GM12878 (cell line): ENCODE measurements at regions not wholly inside any gene's neighbourhood (a gene's known extent, or its start where the extent isn't known, plus 50 kb on each side); places are given as distances from the start of the nearest gene placed in this dataset.

ENCODE experiments used
- ATAC-seq: fragments of 200-7000 bp; cut with Tn5 transposase; 3 replicates; pipeline ENCODE4 v1.9.1; 2020; ENCODE audit warnings: mild to moderate bottlenecking, moderate library complexity
- BruUV-seq: library from RNA; stranded (reverse); fragments of 400-500 nt; replicated peaks from 2 replicates; lab custom pipeline; 2021; lab: Mats Ljungman, UMichigan
- CTCF ChIA-PET: fragments of 300-600 bp; sonication (Branson Sonifier 250); formaldehyde crosslinking; extraction: SDS; loops from one replicate; lab custom pipeline; 2021; ENCODE audit warnings: inconsistent platforms; lab: Yijun Ruan, JAX
- POLR2A ChIA-PET: fragments of 350-600 bp; formaldehyde crosslinking; extraction: SDS; loops from one replicate; lab custom pipeline; 2021; ENCODE audit warnings: inconsistent platforms; lab: Charles Lee
- RAD21 ChIA-PET: fragments of 300-600 bp; sonication (Branson Sonifier 250); formaldehyde crosslinking; loops from one replicate; lab custom pipeline; 2023; ENCODE audit warnings: antibody characterized with exemption; ENCODE audit not compliant: unreplicated experiment; lab: Charles Lee
- SMC1A ChIA-PET: fragments of 300-600 bp; sonication (Branson Sonifier 250); formaldehyde crosslinking; loops from one replicate; lab custom pipeline; 2023; ENCODE audit not compliant: unreplicated experiment, uncharacterized antibody; lab: Charles Lee
- DNase-seq: peaks from one replicate; pipeline ENCODE4 v3.0.0-alpha.2; 2011; ENCODE audit warnings: low read depth, low spot score
- FAIRE-seq: peaks from 3 replicates; lab custom pipeline; 2011; peaks lifted over from hg19 to GRCh38; lab: Jason Lieb, UNC
- H2AFZ ChIP-seq: 2 replicates; pipeline ENCODE4 v1.6.0; 2011; ENCODE audit warnings: low read depth, low read length, control low read depth; ENCODE audit not compliant: control insufficient read depth
- H3K27ac ChIP-seq: 2 replicates; pipeline ENCODE4 v1.5.1; 2011; ENCODE audit warnings: control low read depth; ENCODE audit not compliant: control insufficient read depth, insufficient read depth
- H3K27me3 ChIP-seq, 2 experiments: replicated peaks in 1 of 2; 2 replicates each; pipeline versions ENCODE4 v1.6.0 to v1.6.1; 2011; ENCODE audit warnings: low read length in 1 of 2; ENCODE audit not compliant: control insufficient read depth in 2 of 2, insufficient read depth in 2 of 2
- H3K36me3 ChIP-seq, 2 experiments: 2 replicates each; pipeline ENCODE4 v1.5.1; 2011; ENCODE audit warnings: low read length in 1 of 2; ENCODE audit not compliant: control insufficient read depth in 2 of 2, insufficient read depth in 2 of 2
- H3K4me1 ChIP-seq: 2 replicates; pipeline ENCODE4 v1.6.1; 2011; ENCODE audit warnings: mild to moderate bottlenecking, low read length, moderate library complexity, mixed read lengths; ENCODE audit not compliant: control insufficient read depth, insufficient read depth
- H3K4me2 ChIP-seq: 2 replicates; pipeline ENCODE4 v1.6.0; 2011; ENCODE audit warnings: control low read depth; ENCODE audit not compliant: control insufficient read depth, insufficient read depth
- H3K4me3 ChIP-seq: fragments of 200-600 bp; sonication (generic); 2 replicates; pipeline ENCODE4 v1.5.1; 2016
- H3K79me2 ChIP-seq: 2 replicates; pipeline ENCODE4 v1.6.0; 2011; ENCODE audit warnings: low read length; ENCODE audit not compliant: control insufficient read depth, insufficient read depth
- H3K9ac ChIP-seq: 2 replicates; pipeline ENCODE4 v1.8.0; 2011; ENCODE audit warnings: low read length, control low read depth, mixed read lengths; ENCODE audit not compliant: control insufficient read depth, insufficient read depth
- H3K9me3 ChIP-seq: replicated peaks from 3 replicates; pipeline ENCODE4 v1.5.1; 2011; ENCODE audit warnings: mild to moderate bottlenecking, low read length; ENCODE audit not compliant: control insufficient read depth, insufficient read depth
- H4K20me1 ChIP-seq: 2 replicates; pipeline ENCODE4 v1.6.0; 2011; ENCODE audit not compliant: control insufficient read depth, insufficient read depth
- BCL11A ChIP-seq: IDR thresholded peaks from 2 replicates; pipeline ENCODE4 v1.6.1; 2011; ENCODE audit warnings: low read depth, low read length
- CREB1 ChIP-seq: IDR thresholded peaks from 2 replicates; pipeline ENCODE4 v1.6.1; 2012; ENCODE audit warnings: low read depth, mild to moderate bottlenecking, inconsistent platforms
- EGR1 ChIP-seq, 2 experiments: IDR thresholded peaks; 1 replicate in 1 of 2; 2 replicates in 1 of 2; pipeline ENCODE4 v1.6.1; 2011 to 2012; ENCODE audit warnings: low read depth in 2 of 2, low read length in 2 of 2, borderline replicate concordance in 1 of 2, mild to moderate bottlenecking in 1 of 2, moderate library complexity in 1 of 2
- ETV6 ChIP-seq, 2 experiments: fragments of 450-650 bp in 1 of 2; IDR thresholded peaks in 1 of 2; conservative IDR thresholded peaks in 1 of 2; 2 replicates each; pipeline ENCODE4 v1.6.1; 2014; ENCODE audit warnings: antibody characterized with exemption in 1 of 2, borderline replicate concordance in 1 of 2, low read depth in 1 of 2, mild to moderate bottlenecking in 1 of 2, moderate library complexity in 1 of 2
- FOXK2 ChIP-seq: fragments of 450-650 bp; IDR thresholded peaks from 2 replicates; pipeline ENCODE4 v1.6.1; 2017; ENCODE audit warnings: mild to moderate bottlenecking, moderate library complexity
- GATAD2B ChIP-seq: fragments of 450-650 bp; conservative IDR thresholded peaks from 2 replicates; pipeline ENCODE4 v1.6.1; 2017; ENCODE audit warnings: low read depth, mild to moderate bottlenecking, moderate library complexity
- IRF4 ChIP-seq: IDR thresholded peaks from 2 replicates; pipeline ENCODE4 v1.6.1; 2011; ENCODE audit warnings: low read depth, low read length
- NR2C2 ChIP-seq: IDR thresholded peaks from 2 replicates; pipeline ENCODE4 v1.6.1; 2011; ENCODE audit warnings: borderline replicate concordance, low read depth; ENCODE audit not compliant: control insufficient read depth, insufficient read length
- PRDM15 ChIP-seq: fragments of 450-650 bp; formaldehyde crosslinking; IDR thresholded peaks from 2 replicates; pipeline ENCODE4 v1.4.0; 2020; ENCODE audit warnings: mild to moderate bottlenecking, moderate library complexity
- RELB ChIP-seq: fragments of 450-650 bp; IDR thresholded peaks from 2 replicates; pipeline ENCODE4 v1.6.1; 2017; ENCODE audit warnings: low read depth, mild to moderate bottlenecking, moderate library complexity
- SREBF1 ChIP-seq: IDR thresholded peaks from 2 replicates; pipeline ENCODE4 v1.6.1; 2012; ENCODE audit warnings: mild to moderate bottlenecking, low read length
- YBX1 ChIP-seq: fragments of 450-650 bp; IDR thresholded peaks from 2 replicates; pipeline ENCODE4 v1.6.1; 2016; ENCODE audit warnings: antibody characterized with exemption
- ZBED1 ChIP-seq: IDR thresholded peaks from 2 replicates; pipeline ENCODE4 v1.6.1; 2016; ENCODE audit warnings: borderline replicate concordance
- ZNF207 ChIP-seq: fragments of 450-650 bp; IDR thresholded peaks from 2 replicates; pipeline ENCODE4 v1.6.1; 2014; ENCODE audit warnings: antibody characterized with exemption, mild to moderate bottlenecking, borderline replicate concordance
- ZNF384 ChIP-seq: IDR thresholded peaks from 2 replicates; pipeline ENCODE4 v1.6.1; 2012; ENCODE audit warnings: low read depth, mild to moderate bottlenecking, low read length, improper control_type of control experiment, borderline replicate concordance
- WGBS: methylation state at CpG from one replicate; pipeline ENCODE4 v1.1.6; 2016; ENCODE audit warnings: low lambda C conversion rate; ENCODE audit not compliant: insufficient replicate concordance, insufficient coverage; ENCODE audit errors: missing lambda C conversion rate; 5-methylcytosine and 5-hydroxymethylcytosine counted together
- in situ Hi-C: fragments of 300-500 bp; cut with MboI; formaldehyde crosslinking; loops from 9 replicates; pipeline ENCODE4 v1.14.3; 2018; ENCODE audit warnings: mixed read lengths
- intact Hi-C: fragments of 100-400 bp; cut with micrococcal nuclease; formaldehyde crosslinking; loops from one replicate; pipeline ENCODE4 v1.14.2; 2022; ENCODE audit not compliant: unreplicated experiment

GRCh38 chr14:48954446-48954845, 631.7 kb downstream of the RPS29 start:
- intact Hi-C loops, result no loop called here
- BruUV-seq, result no TSS peak
- ChIA-PET RAD21 (no interaction called here), CTCF (no interaction called here), POLR2A (no interaction called here), SMC1A (no interaction called here)
- DNase-seq, result no peak
- H3K4me1 ChIP-seq, result no peaks in the 10 kb centered on the region
- in situ Hi-C loops, result no loop called here
- no peaks in the 10 kb centered on the region for H4K20me1 ChIP-seq
- no peak overlapping the region for H3K9ac ChIP-seq
- no peak overlapping the region for H2AFZ ChIP-seq
- no peak overlapping the region for H3K27ac ChIP-seq
- no peaks in the 10 kb centered on the region for H3K27me3 ChIP-seq
- H3K79me2 ChIP-seq, result no peaks in the 10 kb centered on the region
- H3K9me3 ChIP-seq, result no peaks in the 10 kb centered on the region
- ATAC-seq, result no peak
- WGBS, result 61% methylated on average over 1 of the region's 1 CpG
- H3K4me3 ChIP-seq, result no peak overlapping the region
- H3K36me3 ChIP-seq, result no peaks in the 10 kb centered on the region
- no peak for FAIRE-seq
- TF ChIP-seq ZBED1, result no peak
- no peak for TF ChIP-seq RELB
- TF ChIP-seq ZNF384, result no peak
- TF ChIP-seq BCL11A, result no peak
- TF ChIP-seq NR2C2, result no peak
- TF ChIP-seq IRF4, result no peak
- TF ChIP-seq CREB1, result no peak
- TF ChIP-seq SREBF1, result no peak
- no peak for TF ChIP-seq ETV6 (conservative IDR thresholded peaks at IDR 0.05 in 1 of 2, IDR thresholded peaks at IDR 0.05 in 1 of 2; ENCODE audit: borderline replicate concordance in 1 of 2, low read depth in 1 of 2)
- TF ChIP-seq EGR1 (IDR thresholded peaks at IDR 0.05; ENCODE audit: borderline replicate concordance in 1 of 2, low read depth in 2 of 2, low read length in 2 of 2), result no peak
- TF ChIP-seq FOXK2, result no peak
- no peak for TF ChIP-seq GATAD2B
- no peak for TF ChIP-seq ZNF207
- TF ChIP-seq YBX1, result no peak
- no peak for TF ChIP-seq PRDM15 (CRISPR knock-in tag)
- H3K4me2 ChIP-seq, result no peak overlapping the region
